A204.1 (cell line): ENCODE measurements at regions not wholly inside any gene's neighbourhood (a gene's known extent, or its start where the extent isn't known, plus 50 kb on each side); places are given as distances from the start of the nearest gene placed in this dataset.
A peak's percentile ranks its signal among the peaks of the same experiment; 100 is the strongest.

Experiments used
- FAIRE-seq: peaks from 2 replicates; lab custom pipeline; 2012; peaks lifted over from hg19 to GRCh38; lab: Jason Lieb, UNC

GRCh38 chr13:78215458-78216108 is 297.0 kb upstream of the EDNRB start:
- FAIRE-seq, result no peak

DNA sequence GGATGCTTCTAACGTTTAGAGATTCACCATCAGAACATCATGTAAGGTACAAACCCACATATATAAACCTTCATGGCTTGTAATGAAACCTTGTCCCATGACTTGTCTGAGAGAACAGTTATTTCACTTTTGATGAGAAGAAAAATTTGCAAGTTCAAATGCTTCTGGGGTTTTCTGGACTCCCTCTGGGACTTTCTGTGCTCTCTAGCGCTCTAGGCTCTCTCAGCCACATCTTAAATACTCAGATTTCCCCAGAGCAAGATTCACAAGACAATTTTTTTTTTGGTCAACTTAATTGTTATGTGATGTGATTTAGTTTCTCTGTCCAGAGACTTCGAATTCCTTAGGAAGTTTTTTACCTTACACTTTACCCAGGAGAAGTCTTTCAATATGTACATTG is 282.8 kb upstream of the EDNRB start:
- FAIRE-seq, result no peak

GRCh38 chr13:78198821-78199220 is 280.2 kb upstream of the EDNRB start:
- FAIRE-seq, result no peak

- FAIRE-seq, result no peak
These were observed 279.8 kb upstream of the EDNRB start for GRCh38 chr13:78198419-78198818.

- no peak for FAIRE-seq
These were observed 278.6 kb upstream of the EDNRB start for GRCh38 chr13:78197231-78197630.

- no peak for FAIRE-seq
These were observed 276.4 kb upstream of the EDNRB start for GRCh38 chr13:78194904-78195639.

- no peak for FAIRE-seq
These were observed 275.2 kb upstream of the EDNRB start for GRCh38 chr13:78193846-78194245.

DNA sequence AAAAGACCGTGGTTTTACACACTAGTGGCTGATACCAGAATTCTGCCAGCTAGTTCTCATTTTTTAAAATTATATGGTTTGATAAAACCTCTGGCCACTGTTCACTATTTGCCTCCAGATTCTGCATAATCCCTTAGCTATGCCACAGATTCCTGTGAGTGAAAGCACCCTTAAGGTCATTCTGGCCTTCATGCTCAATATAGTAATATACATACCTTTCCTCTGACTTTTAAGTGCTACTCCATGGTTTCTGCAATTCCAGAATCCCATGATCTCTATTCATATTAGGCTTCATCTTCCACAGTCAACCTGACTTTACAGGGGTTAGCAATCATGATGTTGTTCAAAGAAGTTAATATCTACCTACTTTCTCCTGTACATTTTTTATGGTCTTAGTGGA is 274.1 kb upstream of the EDNRB start:
- FAIRE-seq, result no peak

GRCh38 chr13:78190296-78190695 is 271.7 kb upstream of the EDNRB start:
- no peak for FAIRE-seq

- no peak for FAIRE-seq
These were observed 269.1 kb upstream of the EDNRB start for GRCh38 chr13:78187781-78188180.

DNA sequence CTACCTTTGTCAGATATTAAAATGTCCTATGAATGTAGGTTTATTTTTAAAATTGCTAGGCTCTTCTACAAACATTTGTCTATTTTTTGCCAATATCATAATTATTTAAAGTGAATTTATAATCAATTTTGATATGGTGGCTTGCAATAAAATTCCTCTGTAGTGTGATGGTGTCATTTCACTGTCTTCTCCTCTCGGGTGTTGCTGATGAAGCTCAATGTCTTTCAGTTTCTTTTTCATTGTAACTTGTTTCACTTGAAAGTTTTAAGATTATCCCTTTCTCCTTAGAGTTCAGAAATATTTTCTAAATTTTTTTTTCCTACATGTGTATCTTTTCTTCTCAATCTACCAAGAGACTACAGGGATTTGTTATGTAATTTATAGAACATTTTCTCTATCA is 267.1 kb upstream of the EDNRB start:
- FAIRE-seq, result no peak

- no peak for FAIRE-seq
These were observed 265.1 kb upstream of the EDNRB start for GRCh38 chr13:78183732-78184131.

DNA sequence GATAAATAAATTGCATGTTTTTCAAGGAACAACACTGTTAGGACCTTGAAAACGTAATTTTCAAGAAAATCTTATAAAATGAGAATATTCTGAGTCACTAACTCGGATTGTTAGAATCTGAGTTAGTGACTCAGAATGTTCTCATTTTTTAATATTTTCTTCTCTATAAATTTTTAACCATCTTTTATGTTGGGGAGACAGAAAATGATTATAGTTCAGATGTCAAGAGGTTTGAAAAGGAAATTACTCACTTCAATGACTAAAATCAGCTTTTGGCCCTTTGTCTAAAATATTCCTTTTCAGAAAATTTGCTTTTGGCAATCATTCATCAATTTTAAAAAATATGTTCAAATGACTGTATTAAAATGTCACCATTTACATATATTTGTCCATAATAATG is 264.2 kb upstream of the EDNRB start:
- FAIRE-seq, result no peak

DNA sequence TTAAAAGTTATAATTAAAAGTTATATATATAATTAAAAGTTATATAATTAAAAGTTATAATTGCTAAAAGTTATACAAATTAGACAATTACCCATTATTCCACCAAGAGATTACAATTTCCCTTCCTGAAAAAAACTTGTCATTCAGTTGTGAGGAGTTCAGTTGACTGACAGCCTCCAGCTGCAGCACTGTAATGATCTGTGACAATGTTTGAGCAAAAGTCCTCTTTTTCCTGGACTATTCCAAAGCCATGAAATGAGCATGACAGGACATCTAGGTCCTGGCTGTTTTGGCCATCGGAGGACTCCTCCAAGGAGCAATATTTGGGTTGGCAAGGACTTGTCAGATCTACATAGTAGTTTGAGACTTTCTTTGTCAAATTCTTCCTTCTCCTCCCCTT is 258.7 kb upstream of the EDNRB start:
- peak; percentile 35 for FAIRE-seq

DNA sequence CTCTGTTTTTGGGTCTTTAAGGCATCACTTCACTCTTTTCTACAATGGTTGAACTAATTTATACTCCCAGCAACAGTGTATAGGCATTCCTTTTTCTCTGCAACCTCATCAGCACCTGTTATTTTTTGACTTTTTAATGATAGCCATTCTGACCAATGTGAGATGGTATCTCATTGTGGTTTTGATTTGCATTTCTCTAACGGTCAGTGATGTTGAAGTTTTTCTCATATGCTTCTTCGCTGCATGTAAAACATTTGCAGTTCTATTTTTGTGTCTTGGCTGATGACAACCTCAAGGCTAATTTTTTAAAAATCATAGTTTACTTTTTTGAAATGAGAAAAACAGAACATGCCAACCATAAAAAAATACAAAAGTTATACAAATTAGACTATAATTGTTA is 258.2 kb upstream of the EDNRB start:
- FAIRE-seq, result no peak

DNA sequence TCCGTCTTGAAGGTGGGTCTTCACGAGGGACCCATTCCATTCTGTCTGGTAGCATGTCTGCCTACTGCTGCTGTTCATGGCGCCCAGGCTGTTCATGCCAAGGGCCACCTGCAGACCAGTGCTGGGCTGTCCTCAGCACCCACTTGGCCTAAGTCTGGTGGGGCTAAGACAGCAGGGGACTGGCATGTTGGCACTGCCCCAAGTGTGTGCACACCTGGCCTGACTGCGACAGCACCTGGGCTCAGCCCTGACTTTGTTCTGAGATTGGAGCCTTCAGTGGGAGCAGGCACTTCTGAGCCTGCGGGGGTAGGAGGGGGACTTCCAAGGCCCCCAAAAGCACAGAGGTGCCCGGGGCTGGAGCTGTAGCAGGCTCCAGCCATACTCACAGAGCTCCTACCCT is 250.8 kb upstream of the EDNRB start:
- no peak for FAIRE-seq

DNA sequence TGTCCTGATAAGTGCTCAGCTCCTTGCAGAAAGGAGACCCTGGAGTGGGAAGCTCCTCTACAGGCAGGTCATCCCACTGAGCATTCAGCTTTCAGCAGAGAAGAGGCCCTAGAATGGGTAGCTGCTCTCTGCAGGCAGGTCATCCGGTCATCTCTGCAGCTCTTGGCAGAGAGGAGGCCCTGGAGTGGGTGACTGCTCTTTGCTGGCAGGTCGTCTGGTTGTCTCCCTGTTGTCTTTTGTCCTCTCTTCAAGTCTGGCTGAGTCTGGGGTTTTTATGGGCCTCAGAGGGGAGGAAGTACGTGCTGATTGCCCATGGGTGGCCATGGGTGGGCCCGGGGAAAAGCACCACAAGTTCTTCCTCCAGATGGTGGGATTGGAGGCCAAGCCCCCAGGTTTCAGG is 250.3 kb upstream of the EDNRB start:
- FAIRE-seq, result no peak

GRCh38 chr13:78161266-78161665 is 242.6 kb upstream of the EDNRB start:
- no peak for FAIRE-seq

GRCh38 chr13:78160793-78161192 is 242.2 kb upstream of the EDNRB start:
- FAIRE-seq, result no peak

- no peak for FAIRE-seq
These were observed 233.8 kb upstream of the EDNRB start for GRCh38 chr13:78152415-78152814.

DNA sequence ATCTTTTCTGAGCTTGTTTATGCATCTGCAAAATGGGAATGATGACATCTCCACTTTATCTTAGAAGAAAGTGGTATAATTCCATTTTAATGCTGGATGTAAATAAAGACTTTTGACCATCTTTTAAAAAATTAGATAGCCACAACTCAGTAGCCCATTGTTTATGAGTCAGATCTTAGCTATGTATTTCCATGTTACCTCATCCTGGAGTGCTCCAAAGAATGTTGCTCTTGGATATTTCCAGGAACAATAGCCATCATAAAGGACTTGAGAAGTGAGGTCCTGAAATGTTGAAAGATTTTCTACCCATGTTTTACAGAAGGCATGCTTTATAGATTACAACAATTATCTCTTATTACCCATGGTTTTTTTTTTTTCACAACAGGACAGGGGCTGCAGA is 229.3 kb upstream of the EDNRB start:
- no peak for FAIRE-seq

DNA sequence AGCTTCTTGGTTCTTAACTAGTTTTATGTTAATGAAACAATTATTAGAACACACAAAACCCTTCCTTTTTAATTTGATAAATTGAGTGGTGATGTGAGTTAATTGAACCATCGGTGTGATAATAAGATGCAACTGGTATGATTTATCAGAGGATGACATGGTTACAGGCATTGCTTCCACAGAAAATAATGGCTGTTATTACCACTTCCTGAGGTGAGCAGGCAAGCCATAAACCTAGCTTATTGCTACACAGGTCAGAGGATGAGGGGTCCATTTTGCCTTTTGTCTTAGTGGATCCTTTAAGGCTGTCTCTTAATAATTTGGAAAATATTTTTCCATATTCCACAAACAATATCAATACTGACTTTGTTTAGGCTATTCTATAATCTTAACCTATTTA is 226.6 kb upstream of the EDNRB start:
- no peak for FAIRE-seq

DNA sequence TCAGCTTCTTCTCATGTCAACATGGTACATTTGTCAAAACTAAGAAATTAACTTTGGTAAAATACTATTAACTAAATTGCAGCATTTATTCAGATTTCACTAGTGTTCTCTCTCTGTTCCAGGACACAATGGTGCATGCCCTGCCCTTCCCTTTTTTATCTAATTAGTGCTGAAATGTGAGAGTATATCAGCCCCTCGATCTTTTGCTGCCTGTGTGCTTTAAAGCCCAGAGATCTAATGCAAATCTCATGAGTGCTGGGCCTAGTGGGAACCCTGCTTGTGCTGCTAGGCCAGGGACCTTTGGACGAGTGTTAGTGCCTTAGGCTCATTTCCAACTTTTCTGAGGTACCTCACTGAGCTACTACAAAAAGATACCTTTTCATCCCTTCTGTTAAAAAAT is 221.1 kb upstream of the EDNRB start:
- no peak for FAIRE-seq

GRCh38 chr13:78138756-78139155 is 220.1 kb upstream of the EDNRB start:
- no peak for FAIRE-seq
